Ectodermal cell (in vitro differentiated cells): ENCODE measurements at regions not wholly inside any gene's neighbourhood (a gene's known extent, or its start where the extent isn't known, plus 50 kb on each side); places are given as distances from the start of the nearest gene placed in this dataset.

Source experiments
- H3K27ac ChIP-seq: 2 replicates; pipeline ENCODE4 v1.7.0; 2013; ENCODE audit warnings: mild to moderate bottlenecking, low read depth, low read length; ENCODE audit not compliant: insufficient read depth, poor library complexity, severe bottlenecking
- H3K27me3 ChIP-seq: 2 replicates; pipeline ENCODE4 v1.7.0; 2013; ENCODE audit warnings: mild to moderate bottlenecking, low read length; ENCODE audit not compliant: insufficient read depth, control insufficient read depth, poor library complexity, severe bottlenecking
- H3K36me3 ChIP-seq: one replicate; pipeline ENCODE4 v1.7.0; 2013; ENCODE audit warnings: low read length; ENCODE audit not compliant: control insufficient read depth, insufficient read depth
- H3K4me1 ChIP-seq: one replicate; pipeline ENCODE4 v1.7.0; 2013; ENCODE audit warnings: low read length; ENCODE audit not compliant: control insufficient read depth, insufficient read depth
- H3K4me3 ChIP-seq: 2 replicates; pipeline ENCODE4 v1.7.0; 2013; ENCODE audit warnings: low read depth, low read length, control low read depth; ENCODE audit not compliant: insufficient read depth
- H3K9me3 ChIP-seq: 2 replicates; pipeline ENCODE4 v1.7.0; 2013; ENCODE audit warnings: mild to moderate bottlenecking, low read length, moderate library complexity; ENCODE audit not compliant: control insufficient read depth
- WGBS, 2 experiments: methylation state at CpG; one replicate each; pipeline ENCODE4 v1.1.7; 2013; ENCODE audit warnings: missing lambda C conversion rate in 2 of 2; 5-methylcytosine and 5-hydroxymethylcytosine counted together

- Histone ChIP-seq H3K4me3 (no peak overlapping the region), H3K9me3 (no peaks in the 10 kb centered on the region), H3K4me1 (no peaks in the 10 kb centered on the region), H3K27ac (no peak overlapping the region), H3K27me3 (no peaks in the 10 kb centered on the region), H3K36me3 (no peaks in the 10 kb centered on the region)
- 81 to 84% methylated on average over 2 of the region's 2 CpGs for WGBS, 2 experiments
These were observed 68.5 kb upstream of the ERBB4 start for GRCh38 chr2:212607080-212607479.

DNA sequence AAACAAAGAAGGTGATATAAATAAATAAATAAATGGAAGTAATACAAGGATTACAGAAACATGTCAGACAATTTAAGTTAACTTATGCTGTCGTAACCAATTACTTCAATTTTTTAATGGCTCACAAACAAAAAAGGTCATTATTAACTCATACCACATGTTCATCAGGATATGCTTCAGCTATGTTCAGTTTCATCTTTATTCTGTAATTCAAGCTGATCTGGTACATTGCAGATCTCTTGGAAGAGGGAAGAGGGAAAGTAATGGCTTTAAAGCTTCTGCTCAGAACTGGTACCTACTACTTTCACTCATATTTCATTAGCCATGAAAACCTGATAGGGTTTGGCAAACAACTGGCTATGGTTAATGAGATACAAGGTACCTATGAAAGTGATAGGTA is 67.6 kb upstream of the ERBB4 start:
- WGBS, 2 experiments: 89 to 100% methylated on average over 1 of the region's 1 CpG
- Histone ChIP-seq H3K27ac (no peak overlapping the region), H3K36me3 (no peaks in the 10 kb centered on the region), H3K4me3 (no peak overlapping the region), H3K27me3 (no peaks in the 10 kb centered on the region), H3K9me3 (no peaks in the 10 kb centered on the region), H3K4me1 (no peaks in the 10 kb centered on the region)

- H3K4me1 ChIP-seq: no peaks in the 10 kb centered on the region
- 82 to 99% methylated on average over 1 to 3 of the region's 3 CpGs for WGBS, 2 experiments
- no peaks in the 10 kb centered on the region for H3K9me3 ChIP-seq
- no peak overlapping the region for H3K27ac ChIP-seq
- H3K36me3 ChIP-seq: no peaks in the 10 kb centered on the region
- no peak overlapping the region for H3K4me3 ChIP-seq
- H3K27me3 ChIP-seq: no peaks in the 10 kb centered on the region
These were observed 58.1 kb upstream of the ERBB4 start for GRCh38 chr2:212596688-212597087.

DNA sequence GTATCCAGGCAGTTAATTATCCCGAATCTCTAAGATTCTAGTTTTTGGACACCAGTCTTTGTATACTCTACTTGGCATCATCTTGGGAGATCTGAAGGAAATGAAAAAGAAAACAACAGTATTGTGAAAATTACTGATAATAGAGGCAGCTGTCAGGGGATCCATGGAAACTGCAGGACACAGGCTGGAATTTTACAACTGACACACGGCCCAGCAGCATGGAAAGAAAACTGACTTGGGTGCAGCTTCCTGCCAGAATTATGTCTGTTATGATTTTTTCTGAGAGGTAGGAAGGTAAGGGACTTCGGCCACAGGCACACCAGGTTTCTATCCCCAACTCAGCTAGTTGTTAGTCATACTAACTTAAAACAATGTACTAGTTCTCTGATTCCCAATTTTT is 57.7 kb upstream of the ERBB4 start:
- Histone ChIP-seq H3K27ac (no peak overlapping the region), H3K36me3 (no peaks in the 10 kb centered on the region), H3K9me3 (no peaks in the 10 kb centered on the region), H3K4me3 (no peak overlapping the region), H3K4me1 (no peaks in the 10 kb centered on the region), H3K27me3 (no peaks in the 10 kb centered on the region)
- 88 to 91% methylated on average over 2 to 3 of the region's 3 CpGs for WGBS, 2 experiments

DNA sequence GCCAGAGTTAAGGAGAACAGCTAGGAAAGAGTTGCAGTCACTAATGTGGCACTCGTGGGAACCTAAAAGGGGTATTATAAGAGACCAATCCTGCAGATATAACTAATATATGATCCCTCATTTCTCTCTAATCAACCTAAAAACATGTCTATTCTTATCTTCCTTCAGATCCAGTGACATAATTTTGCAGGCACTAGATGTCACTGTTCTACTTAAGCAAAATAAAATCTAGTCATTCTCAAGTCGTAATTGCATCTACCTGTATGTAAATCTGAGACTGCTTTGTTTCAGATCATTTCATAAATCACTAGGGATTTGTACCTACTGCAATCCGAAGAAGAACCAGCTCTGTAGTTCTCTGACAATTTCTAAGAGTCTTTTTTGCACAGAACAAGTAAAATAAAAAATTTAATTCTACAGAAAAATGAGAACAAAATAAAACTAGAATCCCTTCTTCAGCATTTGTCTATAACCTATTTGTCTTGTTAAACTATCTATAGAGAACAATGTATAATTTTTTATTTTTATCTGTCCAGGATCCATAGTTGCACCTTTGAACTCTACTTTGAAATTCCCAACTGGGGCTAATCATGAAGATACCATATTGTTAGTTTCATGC is 56.5 kb upstream of the ERBB4 start:
- no peaks in the 10 kb centered on the region for H3K27me3 ChIP-seq
- H3K4me3 ChIP-seq: no peak overlapping the region
- no peak overlapping the region for H3K27ac ChIP-seq
- 73 to 75% methylated on average over 3 of the region's 3 CpGs for WGBS, 2 experiments
- H3K4me1 ChIP-seq: no peaks in the 10 kb centered on the region
- H3K9me3 ChIP-seq: no peaks in the 10 kb centered on the region
- H3K36me3 ChIP-seq: no peaks in the 10 kb centered on the region

DNA sequence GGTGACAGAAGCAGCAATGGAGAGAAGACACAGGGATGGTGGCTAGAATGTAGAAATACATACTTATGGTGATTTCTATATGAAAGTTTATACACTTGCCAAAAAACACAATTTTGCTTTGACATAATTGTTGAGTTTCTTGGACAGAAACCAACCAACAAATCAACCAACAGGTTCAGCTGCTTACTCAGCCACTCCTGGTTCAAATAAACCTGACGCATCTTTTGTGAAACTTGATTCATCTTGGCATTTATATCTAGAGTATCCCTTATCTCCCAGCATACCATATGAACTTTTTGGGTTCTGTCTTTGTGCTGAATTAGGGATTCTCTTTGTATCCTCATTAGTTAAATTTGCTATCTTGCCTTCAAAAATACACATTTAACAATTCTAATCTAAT is 54.1 kb upstream of the ERBB4 start:
- H3K27me3 ChIP-seq: no peaks in the 10 kb centered on the region
- H3K36me3 ChIP-seq: no peaks in the 10 kb centered on the region
- no peaks in the 10 kb centered on the region for H3K4me1 ChIP-seq
- H3K27ac ChIP-seq: no peak overlapping the region
- no peak overlapping the region for H3K4me3 ChIP-seq
- H3K9me3 ChIP-seq: no peaks in the 10 kb centered on the region
- 91 to 93% methylated on average over 1 of the region's 1 CpG for WGBS, 2 experiments
